Mucosa of stomach (tissue), 1 donor: ENCODE measurements at regions not wholly inside any gene's neighbourhood (a gene's known extent, or its start where the extent isn't known, plus 50 kb on each side); places are given as distances from the start of the nearest gene placed in this dataset.

ENCODE experiments used
- H3K27me3 ChIP-seq: one replicate; pipeline ENCODE4 v1.7.0; 2013; ENCODE audit warnings: mild to moderate bottlenecking, low read length; ENCODE audit not compliant: control insufficient read depth, insufficient read depth
- H3K36me3 ChIP-seq: one replicate; pipeline ENCODE4 v1.7.0; 2013; ENCODE audit warnings: low read length; ENCODE audit not compliant: control insufficient read depth, insufficient read depth
- H3K4me1 ChIP-seq: one replicate; pipeline ENCODE4 v1.7.0; 2013; ENCODE audit warnings: mild to moderate bottlenecking, low read length; ENCODE audit not compliant: control insufficient read depth, insufficient read depth
- H3K4me3 ChIP-seq: one replicate; pipeline ENCODE4 v1.7.0; 2013; ENCODE audit warnings: low read length
- H3K9ac ChIP-seq: one replicate; pipeline ENCODE4 v1.7.0; 2013; ENCODE audit warnings: mild to moderate bottlenecking, low read length, moderate library complexity
- H3K9me3 ChIP-seq: one replicate; pipeline ENCODE4 v1.7.0; 2013; ENCODE audit warnings: mild to moderate bottlenecking, low read length, moderate library complexity; ENCODE audit not compliant: control insufficient read depth
- donor health status: Pancreatic carcinoma.

- Histone ChIP-seq H3K36me3 (no peaks in the 10 kb centered on the region), H3K4me1 (no peaks in the 10 kb centered on the region), H3K9me3 (no peaks in the 10 kb centered on the region), H3K9ac (no peak overlapping the region), H3K4me3 (no peak overlapping the region), H3K27me3 (no peaks in the 10 kb centered on the region)
These were observed 432.1 kb upstream of the NR3C2 start for GRCh38 chr4:148874331-148874730.

- no peak overlapping the region for H3K9ac ChIP-seq
- H3K27me3 ChIP-seq = no peaks in the 10 kb centered on the region
- H3K4me3 ChIP-seq = no peak overlapping the region
- H3K4me1 ChIP-seq = no peaks in the 10 kb centered on the region
- no peaks in the 10 kb centered on the region for H3K36me3 ChIP-seq
- no peaks in the 10 kb centered on the region for H3K9me3 ChIP-seq
These were observed 426.0 kb upstream of the NR3C2 start for GRCh38 chr4:148868191-148868590.

- Histone ChIP-seq H3K4me1 (no peaks in the 10 kb centered on the region), H3K27me3 (no peaks in the 10 kb centered on the region), H3K9me3 (no peaks in the 10 kb centered on the region), H3K36me3 (no peaks in the 10 kb centered on the region), H3K4me3 (no peak overlapping the region), H3K9ac (no peak overlapping the region)
These were observed 424.5 kb upstream of the NR3C2 start for GRCh38 chr4:148866666-148867065.

- no peaks in the 10 kb centered on the region for H3K36me3 ChIP-seq
- H3K4me1 ChIP-seq = peaks cover 23% of the 10 kb centered on the region
- no peaks in the 10 kb centered on the region for H3K27me3 ChIP-seq
- no peak overlapping the region for H3K9ac ChIP-seq
- no peak overlapping the region for H3K4me3 ChIP-seq
- no peaks in the 10 kb centered on the region for H3K9me3 ChIP-seq
These were observed 415.8 kb upstream of the NR3C2 start for GRCh38 chr4:148857973-148858534.

- H3K9me3 ChIP-seq = no peaks in the 10 kb centered on the region
- H3K9ac ChIP-seq = no peak overlapping the region
- peaks cover 29% of the 10 kb centered on the region for H3K4me1 ChIP-seq
- H3K4me3 ChIP-seq = no peak overlapping the region
- no peaks in the 10 kb centered on the region for H3K27me3 ChIP-seq
- H3K36me3 ChIP-seq = no peaks in the 10 kb centered on the region
These were observed 415.2 kb upstream of the NR3C2 start for GRCh38 chr4:148857239-148857972.

GRCh38 chr4:148854203-148854602 lies 412.0 kb upstream of the NR3C2 start:
- H3K9me3 ChIP-seq = no peaks in the 10 kb centered on the region
- no peak overlapping the region for H3K4me3 ChIP-seq
- no peaks in the 10 kb centered on the region for H3K27me3 ChIP-seq
- H3K36me3 ChIP-seq = no peaks in the 10 kb centered on the region
- H3K4me1 ChIP-seq = peaks cover 54% of the 10 kb centered on the region
- no peak overlapping the region for H3K9ac ChIP-seq

GRCh38 chr4:148852092-148852699 lies 410.0 kb upstream of the NR3C2 start:
- H3K36me3 ChIP-seq = no peaks in the 10 kb centered on the region
- no peaks in the 10 kb centered on the region for H3K27me3 ChIP-seq
- H3K9ac ChIP-seq = no peak overlapping the region
- no peaks in the 10 kb centered on the region for H3K9me3 ChIP-seq
- peaks cover 45% of the 10 kb centered on the region for H3K4me1 ChIP-seq
- no peak overlapping the region for H3K4me3 ChIP-seq

- no peaks in the 10 kb centered on the region for H3K27me3 ChIP-seq
- H3K4me3 ChIP-seq = no peak overlapping the region
- no peak overlapping the region for H3K9ac ChIP-seq
- peaks cover 44% of the 10 kb centered on the region for H3K4me1 ChIP-seq
- no peaks in the 10 kb centered on the region for H3K9me3 ChIP-seq
- no peaks in the 10 kb centered on the region for H3K36me3 ChIP-seq
These were observed 408.2 kb upstream of the NR3C2 start for GRCh38 chr4:148850257-148850995.

- Histone ChIP-seq H3K36me3 (no peaks in the 10 kb centered on the region), H3K4me1 (peaks cover 38% of the 10 kb centered on the region), H3K4me3 (no peak overlapping the region), H3K9ac (no peak overlapping the region), H3K9me3 (no peaks in the 10 kb centered on the region), H3K27me3 (no peaks in the 10 kb centered on the region)
These were observed 407.4 kb upstream of the NR3C2 start for GRCh38 chr4:148849581-148849980.

- no peaks in the 10 kb centered on the region for H3K9me3 ChIP-seq
- no peak overlapping the region for H3K9ac ChIP-seq
- no peaks in the 10 kb centered on the region for H3K27me3 ChIP-seq
These were observed 405.5 kb upstream of the NR3C2 start for GRCh38 chr4:148847544-148848255.

GRCh38 chr4:148845609-148846008 lies 403.4 kb upstream of the NR3C2 start:
- no peaks in the 10 kb centered on the region for H3K9me3 ChIP-seq
- peaks cover 8% of the 10 kb centered on the region for H3K4me1 ChIP-seq
- H3K36me3 ChIP-seq = no peaks in the 10 kb centered on the region
- H3K4me3 ChIP-seq = no peak overlapping the region
- no peaks in the 10 kb centered on the region for H3K27me3 ChIP-seq
- no peak overlapping the region for H3K9ac ChIP-seq

More at GRCh38 chr4:148847544-148848255, 405.5 kb upstream of the NR3C2 start:
- Histone ChIP-seq H3K4me1 (peaks cover 27% of the 10 kb centered on the region), H3K4me3 (no peak overlapping the region), H3K36me3 (no peaks in the 10 kb centered on the region)
